HEK293 (cell line): ENCODE measurements at regions not wholly inside any gene's neighbourhood (a gene's known extent, or its start where the extent isn't known, plus 50 kb on each side); places are given as distances from the start of the nearest gene placed in this dataset.

ENCODE experiments used
- CTCF ChIA-PET: fragments of 350-600 bp; formaldehyde crosslinking; extraction: SDS; loops from one replicate; lab custom pipeline; 2021; ENCODE audit warnings: antibody characterized with exemption; lab: Yijun Ruan, JAX
- POLR2A ChIA-PET: fragments of 300-600 bp; formaldehyde crosslinking; extraction: SDS; loops from one replicate; lab custom pipeline; 2020; ENCODE audit warnings: antibody characterized with exemption, inconsistent platforms; lab: Yijun Ruan, JAX
- H3K27ac ChIP-seq: fragments of 200-500 bp; sonication (Bioruptor generic); 2 replicates; pipeline ENCODE4 v1.5.1; 2014; ENCODE audit warnings: low read depth, low read length, control low read depth, inconsistent platforms; ENCODE audit errors: extremely low read depth
- H3K36me3 ChIP-seq, 2 experiments: fragments of 200-500 bp in 1 of 2; sonication (Bioruptor generic) in 1 of 2; 1 replicate in 1 of 2; 2 replicates in 1 of 2; pipeline ENCODE4 v1.5.1; 2014 to 2017; ENCODE audit warnings: inconsistent platforms in 2 of 2, low read length in 2 of 2; ENCODE audit not compliant: control insufficient read depth in 2 of 2, insufficient read depth in 1 of 2
- H3K4me1 ChIP-seq: fragments of 200-500 bp; sonication (Bioruptor generic); 2 replicates; pipeline ENCODE4 v1.5.1; 2014; ENCODE audit warnings: mild to moderate bottlenecking, low read length, inconsistent platforms; ENCODE audit not compliant: control insufficient read depth, insufficient read depth
- H3K4me3 ChIP-seq: 2 replicates; pipeline ENCODE4 v1.5.1; 2011; ENCODE audit warnings: low read depth, mild to moderate bottlenecking, control low read depth, low read length, moderate library complexity
- H3K9me3 ChIP-seq: fragments of 200-500 bp; sonication (Bioruptor generic); 2 replicates; pipeline ENCODE4 v1.5.1; 2014; ENCODE audit warnings: low read depth, low read length, inconsistent platforms; ENCODE audit not compliant: control insufficient read depth, insufficient read depth
- PATZ1 ChIP-seq: fragments of 450-650 bp; formaldehyde crosslinking; IDR thresholded peaks from 2 replicates; pipeline ENCODE4 v1.5.1; 2016; ENCODE audit warnings: missing biosample characterization, missing genetic modification characterization
- PRDM1 ChIP-seq: fragments of 450-650 bp; formaldehyde crosslinking; IDR thresholded peaks from 2 replicates; pipeline ENCODE4; 2016; ENCODE audit warnings: missing biosample characterization, missing genetic modification characterization
- PRDM6 ChIP-seq: fragments of 450-650 bp; formaldehyde crosslinking; IDR thresholded peaks from 2 replicates; pipeline ENCODE4 v1.5.1; 2017; ENCODE audit warnings: missing biosample characterization, missing genetic modification characterization
- REST ChIP-seq: fragments of 450-650 bp; formaldehyde crosslinking; IDR thresholded peaks from 2 replicates; pipeline ENCODE4 v1.5.1; 2016; ENCODE audit warnings: missing biosample characterization, missing genetic modification characterization
- ZBTB11 ChIP-seq: fragments of 450-650 bp; formaldehyde crosslinking; conservative IDR thresholded peaks from 2 replicates; pipeline ENCODE4 v1.5.1; 2016; ENCODE audit warnings: low read depth, missing biosample characterization, missing genetic modification characterization
- ZBTB21 ChIP-seq: fragments of 450-650 bp; formaldehyde crosslinking; IDR thresholded peaks from 2 replicates; pipeline ENCODE4 v1.5.1; 2017; ENCODE audit warnings: missing biosample characterization, missing genetic modification characterization
- ZBTB6 ChIP-seq: fragments of 450-650 bp; formaldehyde crosslinking; IDR thresholded peaks from 2 replicates; pipeline ENCODE4 v1.5.1; 2017; ENCODE audit warnings: missing biosample characterization, missing genetic modification characterization
- ZEB2 ChIP-seq: fragments of 450-650 bp; formaldehyde crosslinking; IDR thresholded peaks from 2 replicates; pipeline ENCODE4 v1.5.1; 2016; ENCODE audit warnings: missing biosample characterization, missing genetic modification characterization
- ZNF121 ChIP-seq: fragments of 450-650 bp; formaldehyde crosslinking; IDR thresholded peaks from 2 replicates; pipeline ENCODE4 v1.5.1; 2016; ENCODE audit warnings: missing biosample characterization, missing genetic modification characterization
- ZNF18 ChIP-seq: fragments of 450-650 bp; formaldehyde crosslinking; IDR thresholded peaks from 2 replicates; pipeline ENCODE4 v1.5.1; 2016; ENCODE audit warnings: missing biosample characterization, missing genetic modification characterization
- ZNF221 ChIP-seq: fragments of 450-650 bp; formaldehyde crosslinking; IDR thresholded peaks from 2 replicates; pipeline ENCODE4 v1.5.1; 2017; ENCODE audit warnings: missing biosample characterization, missing genetic modification characterization, borderline replicate concordance
- ZNF23 ChIP-seq: fragments of 450-650 bp; formaldehyde crosslinking; IDR thresholded peaks from 2 replicates; pipeline ENCODE4 v1.5.1; 2016; ENCODE audit warnings: missing biosample characterization, missing genetic modification characterization, borderline replicate concordance
- ZNF350 ChIP-seq: fragments of 450-650 bp; formaldehyde crosslinking; IDR thresholded peaks from 2 replicates; pipeline ENCODE4 v1.5.0; 2017; ENCODE audit warnings: missing biosample characterization, mild to moderate bottlenecking, missing genetic modification characterization
- ZNF626 ChIP-seq: fragments of 450-650 bp; sonication (Bioruptor Pico); formaldehyde crosslinking; IDR thresholded peaks from 2 replicates; pipeline ENCODE4 v1.5.1; 2018; ENCODE audit warnings: missing biosample characterization, missing genetic modification characterization, inconsistent platforms
- ZNF704 ChIP-seq: fragments of 450-650 bp; formaldehyde crosslinking; IDR thresholded peaks from 2 replicates; pipeline ENCODE4 v1.5.1; 2016; ENCODE audit warnings: missing biosample characterization, missing genetic modification characterization
- ZNF791 ChIP-seq: fragments of 450-650 bp; formaldehyde crosslinking; IDR thresholded peaks from 2 replicates; pipeline ENCODE4 v1.5.1; 2016; ENCODE audit warnings: missing biosample characterization, missing genetic modification characterization

- TF ChIP-seq PATZ1 (no peak), PRDM1 (tag by site-specific recombination) (no peak)
- TF ChIP-seq, all 188 proteins: peak for 0
Measured at GRCh38 chr2:172366596-172367150, 60.7 kb upstream of the ITGA6 start (continued).

GRCh38 chr2:172370821-172371455 lies 56.4 kb upstream of the ITGA6 start:
- Histone ChIP-seq H3K36me3 (no peaks in the 10 kb centered on the region), H3K9me3 (no peaks in the 10 kb centered on the region), H3K4me1 (no peaks in the 10 kb centered on the region), H3K27ac (no peak overlapping the region), H3K4me3 (no peak overlapping the region)
- POLR2A ChIA-PET = no interaction called here
- no peak for TF ChIP-seq ZEB2 (tag by site-specific recombination)
- no peak for TF ChIP-seq ZNF121 (tag by site-specific recombination)
- TF ChIP-seq ZNF704 = no peak
- no peak for TF ChIP-seq PRDM6 (tag by site-specific recombination)
- no peak for TF ChIP-seq ZNF791 (tag by site-specific recombination)
- TF ChIP-seq ZBTB6 (tag by site-specific recombination) = no peak
- TF ChIP-seq REST (tag by site-specific recombination) = no peak
- no peak for TF ChIP-seq ZBTB11 (tag by site-specific recombination)
- TF ChIP-seq ZNF18 (tag by site-specific recombination) = no peak
- no peak for TF ChIP-seq ZBTB21 (tag by site-specific recombination)
- TF ChIP-seq ZNF221 (tag by site-specific recombination) = no peak
- TF ChIP-seq ZNF350 (tag by site-specific recombination) = no peak
- no peak for TF ChIP-seq ZNF626 (tag by site-specific recombination)
- TF ChIP-seq ZNF23 (tag by site-specific recombination) = no peak
- CTCF ChIA-PET = no interaction called here
